IPS-NIHi7 (cell line): ENCODE measurements at regions not wholly inside any gene's neighbourhood (a gene's known extent, or its start where the extent isn't known, plus 50 kb on each side); places are given as distances from the start of the nearest gene placed in this dataset.
"Not testable (repeated sequence)": the region's sequence is repeated elsewhere in the genome, so short reads cannot be mapped to it uniquely, and the experiment has no call there.

Source experiments
- DNase-seq: peaks from one replicate; pipeline ENCODE4 v3.0.0; 2012; ENCODE audit warnings: mixed read lengths; ENCODE audit errors: extremely low spot score

- DNase-seq: no peak
Observed at GRCh38 chr3:157857440-157857839, 248.8 kb downstream of the SHOX2 start.

- no peak for DNase-seq
Observed at GRCh38 chr3:157856078-157856939, 249.9 kb downstream of the SHOX2 start.

GRCh38 chr3:157845839-157846238, 260.4 kb downstream of the SHOX2 start:
- DNase-seq: not testable (repeated sequence)

GRCh38 chr3:157844800-157845565, 261.2 kb downstream of the SHOX2 start:
- no peak for DNase-seq

- no peak for DNase-seq
Observed at GRCh38 chr3:157844216-157844615, 262.0 kb downstream of the SHOX2 start.

GRCh38 chr3:157841029-157841428, 265.2 kb downstream of the SHOX2 start:
- DNase-seq: no peak

GRCh38 chr3:157840564-157840963, 265.7 kb downstream of the SHOX2 start:
- DNase-seq: no peak

GRCh38 chr3:157838457-157838856, 267.8 kb downstream of the SHOX2 start:
- no peak for DNase-seq

- DNase-seq: no peak
Observed at GRCh38 chr3:157837336-157837735, 268.9 kb downstream of the SHOX2 start.

- DNase-seq: no peak
Observed at GRCh38 chr3:157836022-157836421, 270.2 kb downstream of the SHOX2 start.

GRCh38 chr3:157832588-157832987, 273.6 kb downstream of the SHOX2 start:
- no peak for DNase-seq

- peak; percentile 12 for DNase-seq
Observed at GRCh38 chr3:157830556-157831236, 275.5 kb downstream of the SHOX2 start.

GRCh38 chr3:157829786-157830185, 276.4 kb downstream of the SHOX2 start:
- no peak for DNase-seq

- no peak for DNase-seq
Observed at GRCh38 chr3:157824281-157824680, 281.9 kb downstream of the SHOX2 start.

- DNase-seq: no peak
Observed at GRCh38 chr3:157823050-157823449, 283.2 kb downstream of the SHOX2 start.

GRCh38 chr3:157820157-157820517, 286.1 kb downstream of the SHOX2 start:
- DNase-seq: peak; percentile 16

GRCh38 chr3:157819270-157820156, 286.7 kb downstream of the SHOX2 start:
- DNase-seq: no peak

- no peak for DNase-seq
Observed at GRCh38 chr3:157816896-157817295, 289.3 kb downstream of the SHOX2 start.

- DNase-seq: no peak
Observed at GRCh38 chr3:157816296-157816695, 289.9 kb downstream of the SHOX2 start.

GRCh38 chr3:157815739-157816138, 290.5 kb downstream of the SHOX2 start:
- no peak for DNase-seq

- no peak for DNase-seq
Observed at GRCh38 chr3:157810924-157811718, 295.1 kb downstream of the SHOX2 start.
